ENCODE measurements at regions not wholly inside any gene's neighbourhood (a gene's known extent, or its start where the extent isn't known, plus 50 kb on each side); places are given as distances from the start of the nearest gene placed in this dataset.

DNA sequence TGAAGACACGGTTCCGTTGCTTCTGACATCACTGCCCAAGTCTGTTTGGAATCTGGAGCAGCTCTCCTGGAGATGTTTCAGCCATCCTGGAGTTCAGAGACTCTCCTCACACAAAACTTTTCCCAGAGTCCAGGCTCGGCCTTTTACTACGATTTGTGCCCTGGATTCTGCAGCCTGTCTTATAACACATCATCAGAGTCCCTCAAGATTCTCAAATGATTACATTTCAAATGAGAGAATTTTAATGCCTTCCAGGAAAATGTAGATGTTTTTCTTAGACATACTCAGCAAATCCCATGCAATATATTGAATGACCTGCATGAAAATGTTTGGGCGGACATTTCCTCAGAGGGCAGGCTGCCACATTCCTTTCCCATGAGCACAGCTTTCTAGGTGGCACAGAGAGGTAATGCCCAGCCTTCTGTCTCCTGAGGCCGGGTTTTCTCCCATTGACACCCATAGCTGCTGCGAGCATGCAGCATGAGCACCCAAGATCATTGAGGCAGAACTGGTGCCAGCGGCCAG lies 129.1 kb downstream of the SNX19 start:
- DNase-seq (ENCODE audit: low read depth, low spot score): no peak
- ChIA-PET POLR2A (no interaction called here), CTCF (interaction anchor here (1.0 to 1.8 kb wide), 5 partner anchors 11 to 73 kb away, joined by 3 to 5 read pairs (median 3); no protein-coding TSS in a partner anchor)
- TF ChIP-seq, protein P1, sequence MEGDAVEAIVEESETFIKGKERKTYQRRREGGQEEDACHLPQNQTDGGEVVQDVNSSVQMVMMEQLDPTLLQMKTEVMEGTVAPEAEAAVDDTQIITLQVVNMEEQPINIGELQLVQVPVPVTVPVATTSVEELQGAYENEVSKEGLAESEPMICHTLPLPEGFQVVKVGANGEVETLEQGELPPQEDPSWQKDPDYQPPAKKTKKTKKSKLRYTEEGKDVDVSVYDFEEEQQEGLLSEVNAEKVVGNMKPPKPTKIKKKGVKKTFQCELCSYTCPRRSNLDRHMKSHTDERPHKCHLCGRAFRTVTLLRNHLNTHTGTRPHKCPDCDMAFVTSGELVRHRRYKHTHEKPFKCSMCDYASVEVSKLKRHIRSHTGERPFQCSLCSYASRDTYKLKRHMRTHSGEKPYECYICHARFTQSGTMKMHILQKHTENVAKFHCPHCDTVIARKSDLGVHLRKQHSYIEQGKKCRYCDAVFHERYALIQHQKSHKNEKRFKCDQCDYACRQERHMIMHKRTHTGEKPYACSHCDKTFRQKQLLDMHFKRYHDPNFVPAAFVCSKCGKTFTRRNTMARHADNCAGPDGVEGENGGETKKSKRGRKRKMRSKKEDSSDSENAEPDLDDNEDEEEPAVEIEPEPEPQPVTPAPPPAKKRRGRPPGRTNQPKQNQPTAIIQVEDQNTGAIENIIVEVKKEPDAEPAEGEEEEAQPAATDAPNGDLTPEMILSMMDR (IDR thresholded peaks at IDR 0.05; ENCODE audit: insufficient read depth, low read length, missing control alignments): no peak
- H3K4me3 ChIP-seq (ENCODE audit: low read depth, low read length): no peak overlapping the region

DNA sequence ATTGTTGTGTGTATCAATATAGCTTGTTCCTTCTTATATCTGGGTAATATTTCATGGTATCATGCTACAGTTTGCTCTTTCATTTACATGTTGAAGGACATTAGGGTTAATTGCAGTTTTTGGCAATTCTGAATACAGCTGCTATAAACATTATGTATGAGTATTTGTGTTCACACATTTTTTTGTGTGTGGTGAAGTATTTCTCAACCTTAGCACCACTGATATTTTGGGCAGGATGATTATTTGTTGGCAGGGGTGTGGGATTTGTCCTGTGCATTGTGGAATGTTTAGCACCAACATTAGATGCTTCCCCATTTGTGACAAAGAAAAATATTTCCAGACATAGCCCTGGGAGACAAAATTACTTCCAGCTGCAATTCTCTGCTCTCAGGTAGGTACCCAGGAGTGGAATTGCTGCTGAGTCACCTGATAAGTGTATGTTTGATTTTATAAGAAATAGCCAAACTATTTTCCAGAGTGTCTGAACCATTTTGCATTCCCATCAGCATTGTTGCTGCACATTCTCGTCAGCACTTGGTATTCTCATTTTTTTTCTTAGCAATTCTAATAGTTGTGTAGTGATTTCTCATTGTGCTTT lies 128.2 kb downstream of the SNX19 start:
- ChIA-PET CTCF (interaction anchor here (1.1 to 1.8 kb wide), 2 partner anchors 14 to 71 kb away, joined by 3 to 5 read pairs; no protein-coding TSS in a partner anchor), POLR2A (no interaction called here)
- no peak for DNase-seq (ENCODE audit: low read depth, low spot score)

DNA sequence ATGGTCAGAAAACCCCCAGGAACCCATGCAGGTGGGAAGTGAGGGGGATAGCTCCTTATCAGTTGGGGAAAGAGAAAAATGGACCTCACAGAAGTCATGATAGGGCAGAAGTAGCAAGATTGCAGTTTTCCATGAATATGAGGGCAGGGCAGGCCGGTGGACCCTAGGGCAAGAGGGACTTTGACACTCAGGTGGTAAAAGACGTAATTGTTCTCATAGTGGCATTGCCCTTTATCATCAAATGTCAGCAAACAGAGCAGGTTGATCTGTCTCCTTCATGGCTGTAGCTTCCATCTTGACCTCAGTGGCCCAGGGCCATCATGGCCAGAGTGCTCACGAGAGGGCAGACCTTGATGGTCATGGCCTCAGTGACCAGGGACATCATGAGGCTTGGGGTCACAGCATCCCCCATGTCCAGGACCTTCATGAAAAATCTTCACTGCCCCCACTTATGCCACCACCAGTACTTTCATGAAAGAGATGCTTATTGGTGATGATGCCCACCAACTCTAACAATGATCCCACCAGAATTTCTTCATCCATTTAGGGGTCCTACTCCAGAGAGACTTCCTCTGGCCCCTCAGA lies 127.1 kb downstream of the SNX19 start:
- H3K4me3 ChIP-seq (ENCODE audit: low read depth, low read length): no peak overlapping the region
- ChIA-PET POLR2A (no interaction called here), CTCF (no interaction called here)
- no peak for DNase-seq (ENCODE audit: low read depth, low spot score)
- TF ChIP-seq, protein P1 (IDR thresholded peaks at IDR 0.05; ENCODE audit: insufficient read depth, low read length, missing control alignments): no peak

More for the DNA sequence above, 128.2 kb downstream of the SNX19 start:
- H3K4me3 ChIP-seq (ENCODE audit: low read depth, low read length): no peak overlapping the region
- TF ChIP-seq, protein P1 (IDR thresholded peaks at IDR 0.05; ENCODE audit: insufficient read depth, low read length, missing control alignments): no peak

DNA sequence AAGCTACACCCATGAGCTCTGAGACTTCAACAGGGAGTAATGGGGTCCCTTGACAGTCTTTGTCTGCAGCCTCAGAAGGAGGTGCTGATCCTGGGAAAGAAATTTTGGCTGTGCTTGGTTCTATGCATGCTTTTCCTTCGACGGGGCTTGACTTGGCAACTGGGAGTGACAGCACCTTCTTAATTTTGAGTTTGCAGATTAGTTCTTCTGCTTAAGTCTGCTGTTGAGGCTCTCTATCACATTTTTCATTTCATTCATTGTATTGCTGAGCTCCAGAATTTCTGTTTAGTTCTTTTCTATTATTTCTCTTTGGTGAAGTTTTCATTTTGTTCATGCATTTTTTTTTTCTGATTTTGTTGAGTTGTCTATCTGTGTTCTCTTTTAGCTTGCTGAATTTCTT lies 125.6 kb downstream of the SNX19 start:
- H3K4me3 ChIP-seq (ENCODE audit: low read depth, low read length): no peak overlapping the region
- ChIA-PET CTCF (interaction anchor here (0.8 to 2.3 kb wide), 2 partner anchors 14 to 36 kb away, joined by 3 to 5 read pairs; no protein-coding TSS in a partner anchor), POLR2A (no interaction called here)
- TF ChIP-seq, protein P1 (IDR thresholded peaks at IDR 0.05; ENCODE audit: insufficient read depth, low read length, missing control alignments): no peak
- no peak for DNase-seq (ENCODE audit: low read depth, low spot score)

DNA sequence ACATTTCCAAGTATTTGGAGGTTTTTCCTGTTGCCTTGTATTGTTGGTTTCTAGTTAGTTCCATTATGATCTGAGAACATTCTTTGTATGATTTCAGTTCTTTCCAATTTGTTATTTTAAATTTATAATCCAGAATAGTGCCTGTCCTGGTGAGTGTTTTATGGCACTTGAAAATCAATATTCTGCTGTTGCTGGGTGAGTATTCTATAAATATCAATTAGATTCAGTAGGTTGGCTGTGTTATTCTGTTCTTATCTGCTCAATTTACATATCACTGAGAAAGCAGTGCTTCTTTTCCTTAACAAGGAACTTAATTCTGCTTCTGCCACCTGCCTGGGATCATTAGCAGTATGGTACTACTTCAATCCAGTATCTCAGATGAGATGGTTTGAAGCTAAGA lies 123.5 kb downstream of the SNX19 start:
- ChIA-PET POLR2A (no interaction called here), CTCF (interaction anchor here (2.3 kb wide), 1 partner anchor 34 kb away, joined by 5 read pairs; no protein-coding TSS in a partner anchor)
- TF ChIP-seq, protein P1 (IDR thresholded peaks at IDR 0.05; ENCODE audit: insufficient read depth, low read length, missing control alignments): no peak
- no peak overlapping the region for H3K4me3 ChIP-seq (ENCODE audit: low read depth, low read length)
- DNase-seq (ENCODE audit: low read depth, low spot score): no peak

DNA sequence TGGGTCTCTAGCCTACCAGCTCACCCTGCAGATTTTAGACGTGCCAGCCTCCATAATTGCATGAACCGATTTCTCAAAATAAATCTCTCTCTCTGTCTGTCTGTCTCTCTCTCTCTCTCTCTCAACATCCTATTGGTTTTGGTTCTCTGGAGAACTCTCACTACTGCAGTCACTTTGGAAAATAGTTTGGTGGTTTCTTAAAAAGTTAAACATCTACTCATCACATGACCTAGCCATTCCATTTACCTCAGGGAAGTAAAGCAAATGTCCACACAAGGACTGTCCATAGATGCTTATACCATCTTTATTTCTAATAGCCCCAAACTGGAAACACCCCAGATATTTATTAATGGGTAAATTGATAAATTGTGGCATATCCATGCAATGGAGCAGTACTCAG lies 119.5 kb downstream of the SNX19 start:
- H3K4me3 ChIP-seq (ENCODE audit: low read depth, low read length): no peak overlapping the region
- TF ChIP-seq, protein P1 (IDR thresholded peaks at IDR 0.05; ENCODE audit: insufficient read depth, low read length, missing control alignments): no peak
- CTCF ChIA-PET: interaction anchor here (0.8 to 1.4 kb wide), 2 partner anchors 65 to 362 kb away, joined by 3 read pairs; no protein-coding TSS in a partner anchor
- POLR2A ChIA-PET: no interaction called here
- no peak for DNase-seq (ENCODE audit: low read depth, low spot score)
